Endothelial cell (in vitro differentiated cells): ENCODE measurements at regions not wholly inside any gene's neighbourhood (a gene's known extent, or its start where the extent isn't known, plus 50 kb on each side); places are given as distances from the start of the nearest gene placed in this dataset.

Experiments
- DNase-seq: peaks from one replicate; pipeline ENCODE4 v3.0.0; 2021; ENCODE audit warnings: low spot score
- H3K27ac Mint-ChIP-seq: one replicate; pipeline ENCODE4 v1.8.0; 2021; ENCODE audit warnings: mixed read lengths, inconsistent platforms; ENCODE audit not compliant: unreplicated experiment
- H3K27me3 Mint-ChIP-seq: one replicate; pipeline ENCODE4 v1.8.0; 2021; ENCODE audit warnings: mild to moderate bottlenecking, moderate library complexity, mixed read lengths, inconsistent platforms; ENCODE audit not compliant: unreplicated experiment
- H3K36me3 Mint-ChIP-seq: one replicate; pipeline ENCODE4 v1.8.0; 2021; ENCODE audit warnings: mild to moderate bottlenecking, low read depth, mixed read lengths, inconsistent platforms; ENCODE audit not compliant: unreplicated experiment
- H3K4me1 Mint-ChIP-seq: one replicate; pipeline ENCODE4 v1.8.0; 2021; ENCODE audit warnings: mild to moderate bottlenecking, mixed read lengths, inconsistent platforms; ENCODE audit not compliant: unreplicated experiment
- H3K4me3 Mint-ChIP-seq: one replicate; pipeline ENCODE4 v1.8.0; 2021; ENCODE audit warnings: mild to moderate bottlenecking, mixed read lengths, inconsistent platforms; ENCODE audit not compliant: unreplicated experiment
- H3K9me3 Mint-ChIP-seq: one replicate; pipeline ENCODE4 v1.8.0; 2021; ENCODE audit warnings: mixed read lengths, inconsistent platforms; ENCODE audit not compliant: unreplicated experiment
- CTCF ChIP-seq: fragments of 200-600 bp; sonication (generic); IDR thresholded peaks from one replicate; pipeline ENCODE4 v1.5.0; 2021; ENCODE audit warnings: antibody characterized with exemption; ENCODE audit not compliant: unreplicated experiment

GRCh38 chr14:28666961-28667360, 99.6 kb upstream of the FOXG1 start:
- no peak for TF ChIP-seq CTCF
- H3K27ac Mint-ChIP-seq, result no peak overlapping the region
- no peak overlapping the region for H3K4me3 Mint-ChIP-seq
- H3K9me3 Mint-ChIP-seq, result no peaks in the 10 kb centered on the region
- DNase-seq, result no peak
- H3K4me1 Mint-ChIP-seq, result no peaks in the 10 kb centered on the region
- H3K27me3 Mint-ChIP-seq, result no peaks in the 10 kb centered on the region
- H3K36me3 Mint-ChIP-seq, result no peaks in the 10 kb centered on the region

GRCh38 chr14:28671425-28671824, 95.2 kb upstream of the FOXG1 start:
- no peak for TF ChIP-seq CTCF
- DNase-seq, result no peak
- no peaks in the 10 kb centered on the region for H3K36me3 Mint-ChIP-seq
- H3K27me3 Mint-ChIP-seq, result no peaks in the 10 kb centered on the region
- H3K27ac Mint-ChIP-seq, result no peak overlapping the region
- no peak overlapping the region for H3K4me3 Mint-ChIP-seq
- no peaks in the 10 kb centered on the region for H3K4me1 Mint-ChIP-seq
- no peaks in the 10 kb centered on the region for H3K9me3 Mint-ChIP-seq

GRCh38 chr14:28673056-28673455, 93.5 kb upstream of the FOXG1 start:
- TF ChIP-seq CTCF, result no peak
- Mint-ChIP-seq H3K4me1 (no peaks in the 10 kb centered on the region), H3K36me3 (no peaks in the 10 kb centered on the region), H3K4me3 (no peak overlapping the region), H3K9me3 (no peaks in the 10 kb centered on the region), H3K27ac (no peak overlapping the region), H3K27me3 (no peaks in the 10 kb centered on the region)
- DNase-seq, result no peak

GRCh38 chr14:28676479-28676878, 90.1 kb upstream of the FOXG1 start:
- TF ChIP-seq CTCF, result no peak
- Mint-ChIP-seq H3K36me3 (no peaks in the 10 kb centered on the region), H3K4me1 (no peaks in the 10 kb centered on the region), H3K27me3 (no peaks in the 10 kb centered on the region), H3K27ac (no peak overlapping the region), H3K4me3 (no peak overlapping the region), H3K9me3 (no peaks in the 10 kb centered on the region)
- no peak for DNase-seq

- no peaks in the 10 kb centered on the region for H3K9me3 Mint-ChIP-seq
Observed at GRCh38 chr14:28677381-28677780, 89.2 kb upstream of the FOXG1 start.

More at GRCh38 chr14:28677381-28677780, 89.2 kb upstream of the FOXG1 start:
- no peak overlapping the region for H3K4me3 Mint-ChIP-seq
- no peaks in the 10 kb centered on the region for H3K36me3 Mint-ChIP-seq
- no peak for DNase-seq
- TF ChIP-seq CTCF, result no peak
- no peaks in the 10 kb centered on the region for H3K27me3 Mint-ChIP-seq
- H3K27ac Mint-ChIP-seq, result no peak overlapping the region
- H3K4me1 Mint-ChIP-seq, result no peaks in the 10 kb centered on the region
